HCT116 (cell line): ENCODE measurements at regions not wholly inside any gene's neighbourhood (a gene's known extent, or its start where the extent isn't known, plus 50 kb on each side); places are given as distances from the start of the nearest gene placed in this dataset.

Source experiments
- ATAC-seq: fragments of 200-7000 bp; cut with Tn5 transposase; 2 replicates; pipeline ENCODE4 v1.9.1; 2020; ENCODE audit warnings: mild to moderate bottlenecking, moderate library complexity
- BruUV-seq: library from RNA; stranded (reverse); fragments of 400-500 nt; replicated peaks from 2 replicates; lab custom pipeline; 2021; lab: Mats Ljungman, UMichigan
- CTCF ChIA-PET: fragments of 300-600 bp; sonication (Branson Sonifier 250); formaldehyde crosslinking; loops from one replicate; lab custom pipeline; 2021; ENCODE audit warnings: antibody characterized with exemption; lab: Charles Lee
- POLR2A ChIA-PET: fragments of 300-600, 350-600 bp; sonication (Branson Sonifier 250); formaldehyde crosslinking; loops from one replicate; lab custom pipeline; 2021; ENCODE audit warnings: antibody characterized with exemption; lab: Charles Lee
- RAD21 ChIA-PET, 2 experiments: fragments of 300-600 bp; sonication (Branson Sonifier 250); formaldehyde crosslinking; loops; one replicate each; lab custom pipeline; 2023; ENCODE audit warnings: low total read pairs in 2 of 2; ENCODE audit not compliant: uncharacterized antibody in 2 of 2, unreplicated experiment in 2 of 2, low non-redundant PET in 1 of 2; lab: Charles Lee
- DNase-seq: peaks from one replicate; pipeline ENCODE4 v3.0.0-alpha.2; 2010; ENCODE audit warnings: low read depth, low spot score
- H2AFZ ChIP-seq: fragments of 200-600 bp; shearing (Covaris generic), sonication (generic); 2 replicates; pipeline ENCODE4 v1.6.1; 2017; ENCODE audit warnings: low read depth, mixed run types, mixed read lengths, antibody characterized with exemption, low read length; ENCODE audit not compliant: poor library complexity, severe bottlenecking
- H3K27ac ChIP-seq: 2 replicates; pipeline ENCODE4 v1.5.1; 2012; ENCODE audit warnings: low read depth, low read length
- H3K27me3 ChIP-seq: fragments of 200-600 bp; sonication (generic); 2 replicates; pipeline ENCODE4 v1.6.1; 2016; ENCODE audit warnings: mixed run types, low read length, mixed read lengths; ENCODE audit not compliant: insufficient read depth
- H3K36me3 ChIP-seq, 2 experiments: fragments of 200-500 bp in 1 of 2; fragments of 200-600 bp in 1 of 2; sonication (Bioruptor generic) in 1 of 2; sonication (generic) in 1 of 2; 2 replicates each; pipeline versions ENCODE4 v1.5.1 to v1.6.1; 2014 to 2016; ENCODE audit warnings: low read length in 2 of 2, inconsistent platforms in 1 of 2, mixed read lengths in 1 of 2, mixed run types in 1 of 2; ENCODE audit not compliant: insufficient read depth in 2 of 2, control insufficient read depth in 1 of 2
- H3K4me1 ChIP-seq, 2 experiments: fragments of 200-600 bp in 1 of 2; sonication (generic) in 1 of 2; 2 replicates each; pipeline versions ENCODE4 v1.5.1 to v1.6.1; 2012 to 2017; ENCODE audit warnings: low read length in 2 of 2, inconsistent platforms in 1 of 2, mild to moderate bottlenecking in 1 of 2, mixed read lengths in 1 of 2, mixed run types in 1 of 2, moderate library complexity in 1 of 2; ENCODE audit not compliant: insufficient read depth in 2 of 2, control insufficient read depth in 1 of 2
- H3K4me2 ChIP-seq: fragments of 200-600 bp; sonication (generic); 2 replicates; pipeline ENCODE4 v1.6.1; 2017; ENCODE audit warnings: mixed run types, low read length, mixed read lengths
- H3K4me3 ChIP-seq, 2 experiments: fragments of 200-600 bp in 1 of 2; sonication (generic) in 1 of 2; replicated peaks in 1 of 2; 2 replicates each; pipeline ENCODE4 v1.5.1; 2011 to 2016; ENCODE audit warnings: low read length in 2 of 2, control low read depth in 1 of 2, low read depth in 1 of 2, mild to moderate bottlenecking in 1 of 2, mixed read lengths in 1 of 2, mixed run types in 1 of 2
- H3K79me2 ChIP-seq: fragments of 200-600 bp; sonication (generic); 2 replicates; pipeline ENCODE4 v1.6.1; 2017; ENCODE audit warnings: mild to moderate bottlenecking, mixed run types, low read length, moderate library complexity, mixed read lengths; ENCODE audit not compliant: insufficient read depth
- H3K9ac ChIP-seq: fragments of 200-600 bp; sonication (generic); 2 replicates; pipeline ENCODE4 v1.6.1; 2016; ENCODE audit warnings: low read length, mixed read lengths
- H3K9me2 ChIP-seq: fragments of 200-600 bp; sonication (generic), shearing (Covaris generic); 2 replicates; pipeline ENCODE4 v1.6.1; 2017; ENCODE audit warnings: mixed run types, mild to moderate bottlenecking, moderate library complexity; ENCODE audit not compliant: insufficient read depth
- H3K9me3 ChIP-seq, 2 experiments: fragments of 200-500 bp in 1 of 2; fragments of 200-600 bp in 1 of 2; sonication (Bioruptor generic) in 1 of 2; sonication (generic) in 1 of 2; 2 replicates each; pipeline ENCODE4 v1.6.1; 2014 to 2017; ENCODE audit warnings: low read length in 2 of 2, mixed read lengths in 2 of 2, inconsistent platforms in 1 of 2, low read depth in 1 of 2, mild to moderate bottlenecking in 1 of 2, mixed run types in 1 of 2, moderate library complexity in 1 of 2; ENCODE audit not compliant: control insufficient read depth in 1 of 2, insufficient read depth in 1 of 2
- H4K20me1 ChIP-seq: fragments of 200-600 bp; sonication (generic), shearing (Covaris generic); 2 replicates; pipeline ENCODE4 v1.6.1; 2017; ENCODE audit warnings: mixed run types, mild to moderate bottlenecking, moderate library complexity; ENCODE audit not compliant: insufficient read depth
- CBX3 ChIP-seq: IDR thresholded peaks from 2 replicates; pipeline ENCODE4 v1.6.1; 2012; ENCODE audit warnings: low read depth
- EGR1 ChIP-seq: IDR thresholded peaks from 2 replicates; pipeline ENCODE4 v1.6.1; 2012; ENCODE audit warnings: low read depth
- JUND ChIP-seq: IDR thresholded peaks from 2 replicates; pipeline ENCODE4 v1.6.1; 2012
- POLR2A ChIP-seq: IDR thresholded peaks from 2 replicates; pipeline ENCODE4 v1.7.0; 2011; ENCODE audit warnings: borderline replicate concordance; ENCODE audit not compliant: insufficient read depth, insufficient read length; ENCODE audit errors: extremely low read depth
- POLR2AphosphoS5 ChIP-seq: IDR thresholded peaks from 2 replicates; pipeline ENCODE4 v1.6.1; 2011; ENCODE audit warnings: mild to moderate bottlenecking, low read depth, low read length, moderate library complexity
- RAD21 ChIP-seq: IDR thresholded peaks from 2 replicates; pipeline ENCODE4 v1.6.1; 2012; ENCODE audit warnings: low read depth, mild to moderate bottlenecking
- SP1 ChIP-seq: IDR thresholded peaks from 2 replicates; pipeline ENCODE4 v1.6.1; 2012; ENCODE audit warnings: low read depth
- SRF ChIP-seq: IDR thresholded peaks from 2 replicates; pipeline ENCODE4 v1.6.1; 2012; ENCODE audit warnings: low read depth
- TCF7L2 ChIP-seq: IDR thresholded peaks from 2 replicates; pipeline ENCODE4 v1.7.0; 2011; ENCODE audit warnings: borderline replicate concordance, inconsistent platforms; ENCODE audit not compliant: insufficient read depth, insufficient read length; ENCODE audit errors: extremely low read depth
- ZFX ChIP-seq: fragments of 450-650 bp; IDR thresholded peaks from 2 replicates; pipeline ENCODE4 v1.6.1; 2017
- ZNF274 ChIP-seq: fragments of 200-500 bp; sonication (Bioruptor generic); IDR thresholded peaks from 2 replicates; pipeline ENCODE4 v1.6.1; 2014; ENCODE audit warnings: mild to moderate bottlenecking, low read depth, low read length, inconsistent platforms
- intact Hi-C: fragments of 100-400 bp; cut with micrococcal nuclease; formaldehyde crosslinking; loops from 2 replicates; pipeline ENCODE4 v1.10.0; 2022
- TF ChIP-seq, protein P1 (sequence below): IDR thresholded peaks from 2 replicates; pipeline ENCODE4 v1.6.1; 2012; ENCODE audit warnings: low read depth
- TF ChIP-seq, protein P2 (sequence below): IDR thresholded peaks from 2 replicates; pipeline ENCODE4 v1.6.1; 2011; ENCODE audit warnings: mild to moderate bottlenecking, low read length, moderate library complexity; ENCODE audit not compliant: insufficient replicate concordance; ENCODE audit errors: extremely low read depth

DNA sequence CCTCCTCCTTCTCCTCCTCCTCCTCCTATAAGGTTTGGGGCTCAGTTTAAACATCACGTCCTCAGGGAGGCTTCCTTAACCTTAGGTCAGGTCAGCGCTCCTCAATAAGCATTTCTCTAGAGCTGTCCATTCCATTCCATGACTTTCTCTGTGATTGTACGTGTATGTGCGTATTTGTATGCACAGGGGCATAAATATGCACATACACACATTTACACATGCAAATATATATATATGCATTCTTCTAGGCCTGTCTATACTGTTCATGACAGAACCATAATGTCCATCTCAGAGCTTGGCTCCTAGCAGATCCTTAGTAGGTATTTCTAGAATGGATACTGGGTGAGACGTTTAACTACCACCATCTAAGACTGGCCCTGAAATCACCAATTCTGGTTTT is 258.6 kb downstream of the STIM2 start:
- ChIA-PET RAD21 (no interaction called here), CTCF (no interaction called here), POLR2A (no interaction called here)
- TF ChIP-seq RAD21: no peak
- TF ChIP-seq JUND: no peak
- no peak for TF ChIP-seq ZFX
- no peak for TF ChIP-seq POLR2A
- TF ChIP-seq CBX3: no peak
- TF ChIP-seq ZNF274: no peak
- TF ChIP-seq SP1: no peak
- TF ChIP-seq, protein P1, sequence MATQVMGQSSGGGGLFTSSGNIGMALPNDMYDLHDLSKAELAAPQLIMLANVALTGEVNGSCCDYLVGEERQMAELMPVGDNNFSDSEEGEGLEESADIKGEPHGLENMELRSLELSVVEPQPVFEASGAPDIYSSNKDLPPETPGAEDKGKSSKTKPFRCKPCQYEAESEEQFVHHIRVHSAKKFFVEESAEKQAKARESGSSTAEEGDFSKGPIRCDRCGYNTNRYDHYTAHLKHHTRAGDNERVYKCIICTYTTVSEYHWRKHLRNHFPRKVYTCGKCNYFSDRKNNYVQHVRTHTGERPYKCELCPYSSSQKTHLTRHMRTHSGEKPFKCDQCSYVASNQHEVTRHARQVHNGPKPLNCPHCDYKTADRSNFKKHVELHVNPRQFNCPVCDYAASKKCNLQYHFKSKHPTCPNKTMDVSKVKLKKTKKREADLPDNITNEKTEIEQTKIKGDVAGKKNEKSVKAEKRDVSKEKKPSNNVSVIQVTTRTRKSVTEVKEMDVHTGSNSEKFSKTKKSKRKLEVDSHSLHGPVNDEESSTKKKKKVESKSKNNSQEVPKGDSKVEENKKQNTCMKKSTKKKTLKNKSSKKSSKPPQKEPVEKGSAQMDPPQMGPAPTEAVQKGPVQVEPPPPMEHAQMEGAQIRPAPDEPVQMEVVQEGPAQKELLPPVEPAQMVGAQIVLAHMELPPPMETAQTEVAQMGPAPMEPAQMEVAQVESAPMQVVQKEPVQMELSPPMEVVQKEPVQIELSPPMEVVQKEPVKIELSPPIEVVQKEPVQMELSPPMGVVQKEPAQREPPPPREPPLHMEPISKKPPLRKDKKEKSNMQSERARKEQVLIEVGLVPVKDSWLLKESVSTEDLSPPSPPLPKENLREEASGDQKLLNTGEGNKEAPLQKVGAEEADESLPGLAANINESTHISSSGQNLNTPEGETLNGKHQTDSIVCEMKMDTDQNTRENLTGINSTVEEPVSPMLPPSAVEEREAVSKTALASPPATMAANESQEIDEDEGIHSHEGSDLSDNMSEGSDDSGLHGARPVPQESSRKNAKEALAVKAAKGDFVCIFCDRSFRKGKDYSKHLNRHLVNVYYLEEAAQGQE: no peak
- no peak for TF ChIP-seq POLR2AphosphoS5
- TF ChIP-seq SRF: no peak
- TF ChIP-seq, protein P2, sequence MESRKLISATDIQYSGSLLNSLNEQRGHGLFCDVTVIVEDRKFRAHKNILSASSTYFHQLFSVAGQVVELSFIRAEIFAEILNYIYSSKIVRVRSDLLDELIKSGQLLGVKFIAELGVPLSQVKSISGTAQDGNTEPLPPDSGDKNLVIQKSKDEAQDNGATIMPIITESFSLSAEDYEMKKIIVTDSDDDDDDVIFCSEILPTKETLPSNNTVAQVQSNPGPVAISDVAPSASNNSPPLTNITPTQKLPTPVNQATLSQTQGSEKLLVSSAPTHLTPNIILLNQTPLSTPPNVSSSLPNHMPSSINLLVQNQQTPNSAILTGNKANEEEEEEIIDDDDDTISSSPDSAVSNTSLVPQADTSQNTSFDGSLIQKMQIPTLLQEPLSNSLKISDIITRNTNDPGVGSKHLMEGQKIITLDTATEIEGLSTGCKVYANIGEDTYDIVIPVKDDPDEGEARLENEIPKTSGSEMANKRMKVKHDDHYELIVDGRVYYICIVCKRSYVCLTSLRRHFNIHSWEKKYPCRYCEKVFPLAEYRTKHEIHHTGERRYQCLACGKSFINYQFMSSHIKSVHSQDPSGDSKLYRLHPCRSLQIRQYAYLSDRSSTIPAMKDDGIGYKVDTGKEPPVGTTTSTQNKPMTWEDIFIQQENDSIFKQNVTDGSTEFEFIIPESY: no peak
- no peak for TF ChIP-seq EGR1
- TF ChIP-seq TCF7L2: no peak
- no peaks in the 10 kb centered on the region for H3K9me2 ChIP-seq
- no peaks in the 10 kb centered on the region for H3K9me3 ChIP-seq
- DNase-seq: no peak
- H3K79me2 ChIP-seq: no peaks in the 10 kb centered on the region
- H3K4me3 ChIP-seq: no peak overlapping the region
- no peak overlapping the region for H3K4me2 ChIP-seq
- no peak for ATAC-seq
- no peaks in the 10 kb centered on the region for H3K36me3 ChIP-seq
- H2AFZ ChIP-seq: no peak overlapping the region
- no peaks in the 10 kb centered on the region for H4K20me1 ChIP-seq
- no TSS peak for BruUV-seq
- no peak overlapping the region for H3K9ac ChIP-seq
- H3K27ac ChIP-seq: no peak overlapping the region
- H3K27me3 ChIP-seq: peaks cover 31% of the 10 kb centered on the region
- intact Hi-C loops: no loop called here
- peaks cover 5 to 13% of the 10 kb centered on the region in 2 experiments; a peak in 3 of 4 replicates for H3K4me1 ChIP-seq
